GM21717 (cell line): ENCODE measurements at regions not wholly inside any gene's neighbourhood (a gene's known extent, or its start where the extent isn't known, plus 50 kb on each side); places are given as distances from the start of the nearest gene placed in this dataset.
"Not testable (repeated sequence)": the region's sequence is repeated elsewhere in the genome, so short reads cannot be mapped to it uniquely, and the experiment has no call there.

Experiments
- ATAC-seq: cut with Tn5 transposase; IDR thresholded peaks from one replicate; pipeline ENCODE4 v1.9.1; 2021; ENCODE audit warnings: mild to moderate bottlenecking, moderate library complexity; ENCODE audit not compliant: unreplicated experiment

- ATAC-seq, result no peak
Observed at GRCh38 chr2:117614823-117615534, 199.5 kb upstream of the DDX18 start.

DNA sequence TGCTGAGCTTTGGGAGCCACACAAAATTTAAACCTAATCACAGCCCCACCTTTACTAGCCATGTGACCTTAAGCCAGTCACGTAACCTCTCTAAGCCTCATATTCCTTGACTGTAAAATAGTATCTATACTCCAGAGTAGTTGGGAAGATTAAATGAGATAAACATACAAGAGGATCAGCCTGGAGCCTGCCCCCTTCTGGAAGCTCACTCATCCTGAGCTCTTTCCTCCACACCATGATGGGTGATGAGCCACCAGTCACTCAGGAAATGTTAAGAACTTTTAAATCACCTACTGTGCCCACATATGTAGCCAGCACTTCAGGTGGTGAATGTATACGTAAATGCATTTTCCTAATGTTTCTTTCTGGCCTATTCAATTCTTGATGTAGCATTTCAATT lies 195.9 kb upstream of the DDX18 start:
- no peak for ATAC-seq

DNA sequence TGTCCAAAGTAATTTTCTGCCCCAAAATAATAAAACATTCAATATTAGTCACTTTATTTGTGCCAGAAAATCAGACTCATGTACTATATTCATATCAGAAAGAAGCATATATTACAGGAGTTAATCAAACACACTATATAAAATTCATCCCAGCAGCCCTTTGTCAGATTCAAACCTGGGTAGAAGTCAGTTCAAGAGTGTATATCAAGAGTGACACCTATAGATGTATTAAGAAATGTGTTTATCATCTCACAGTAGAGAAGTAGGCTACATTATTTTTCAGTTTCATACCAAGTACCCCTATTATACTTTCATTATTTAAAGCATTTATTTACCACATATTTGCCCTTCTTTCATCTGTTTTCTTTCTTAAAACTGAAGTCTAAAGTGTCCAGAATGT lies 193.2 kb upstream of the DDX18 start:
- no peak for ATAC-seq

GRCh38 chr2:117623175-117623574 lies 191.3 kb upstream of the DDX18 start:
- ATAC-seq, result not testable (repeated sequence)

GRCh38 chr2:117631152-117631945 lies 183.1 kb upstream of the DDX18 start:
- no peak for ATAC-seq

- no peak for ATAC-seq
Observed at GRCh38 chr2:117635481-117635880, 179.0 kb upstream of the DDX18 start.

DNA sequence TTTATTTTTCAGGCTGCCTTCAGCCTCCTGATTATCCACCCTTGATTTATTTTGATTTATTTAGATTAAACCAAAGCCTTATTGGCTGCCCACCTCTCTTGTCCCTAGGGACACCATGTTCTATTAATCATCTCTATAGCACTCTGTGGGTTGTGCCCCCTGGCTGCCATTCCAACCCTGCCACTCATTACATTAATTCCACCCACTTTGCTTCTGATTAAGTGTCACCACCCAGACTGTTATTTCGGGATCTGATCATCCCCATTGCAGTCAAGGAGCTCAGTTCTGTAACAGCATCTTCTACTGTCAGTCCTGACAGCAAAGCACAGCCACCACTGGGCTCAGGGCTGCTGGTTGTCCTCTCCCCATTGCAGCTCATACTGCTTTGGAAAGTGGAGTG lies 175.1 kb upstream of the DDX18 start:
- ATAC-seq, result no peak

GRCh38 chr2:117644403-117644802 lies 170.1 kb upstream of the DDX18 start:
- ATAC-seq, result no peak

DNA sequence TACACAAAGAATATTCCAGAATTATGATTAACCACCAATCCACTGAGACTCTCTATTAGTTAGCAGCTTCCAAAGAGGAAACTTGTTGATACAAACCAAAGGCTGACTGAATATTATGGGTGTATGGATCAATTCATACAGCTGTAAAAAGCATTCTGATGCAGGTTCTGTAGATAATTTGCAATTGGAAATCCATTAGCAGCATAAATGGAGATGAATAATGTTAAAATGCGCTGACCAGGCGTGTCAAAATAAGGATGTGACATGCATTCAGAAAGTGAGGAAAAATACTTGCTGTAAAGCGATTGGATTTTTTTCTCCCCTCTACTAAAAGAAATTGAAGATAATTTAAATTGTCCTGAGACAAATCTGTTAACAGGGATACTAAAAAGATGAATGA lies 169.0 kb upstream of the DDX18 start:
- ATAC-seq, result no peak

GRCh38 chr2:117646099-117646498 lies 168.4 kb upstream of the DDX18 start:
- ATAC-seq, result no peak

GRCh38 chr2:117646872-117647271 lies 167.6 kb upstream of the DDX18 start:
- ATAC-seq, result no peak

DNA sequence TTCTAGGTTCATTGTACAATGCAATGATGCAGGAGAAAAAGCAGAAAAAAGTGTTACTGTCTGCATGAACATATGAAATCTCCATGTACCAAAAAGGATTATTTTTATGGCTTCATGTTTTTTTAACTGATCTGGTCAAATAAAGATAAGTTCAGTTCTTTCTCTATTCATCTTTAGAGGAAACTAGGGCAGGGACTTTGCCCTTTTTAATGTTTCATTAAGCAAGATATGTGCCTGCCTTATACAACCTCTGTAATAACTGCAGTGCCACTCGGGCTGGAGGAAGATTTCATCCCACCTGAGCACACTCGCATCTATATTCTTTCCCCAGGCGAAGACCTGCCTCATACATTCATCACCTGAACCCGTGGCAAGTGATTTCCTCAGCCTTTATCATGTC lies 157.9 kb upstream of the DDX18 start:
- no peak for ATAC-seq

GRCh38 chr2:117661619-117662018 lies 152.9 kb upstream of the DDX18 start:
- ATAC-seq, result no peak

GRCh38 chr2:117674172-117674571 lies 140.3 kb upstream of the DDX18 start:
- no peak for ATAC-seq

DNA sequence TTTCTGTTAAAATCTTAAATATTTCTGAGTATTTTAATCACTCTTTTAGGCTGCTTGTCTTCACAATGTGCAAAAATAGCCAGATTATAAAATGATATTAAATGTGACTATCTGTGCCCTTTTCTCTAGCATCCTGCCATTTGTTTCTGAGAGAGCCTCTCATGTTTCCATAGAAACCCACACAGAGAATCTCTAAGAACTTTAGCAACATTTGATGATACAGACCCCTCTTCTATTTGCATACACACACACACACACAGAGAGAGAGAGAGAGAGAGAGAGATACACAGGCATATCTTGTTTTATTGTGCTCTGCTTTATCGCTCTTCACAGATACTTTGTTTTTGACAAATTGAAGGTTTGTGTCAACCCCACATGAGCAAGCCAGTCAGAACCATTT lies 134.5 kb upstream of the DDX18 start:
- no peak for ATAC-seq

DNA sequence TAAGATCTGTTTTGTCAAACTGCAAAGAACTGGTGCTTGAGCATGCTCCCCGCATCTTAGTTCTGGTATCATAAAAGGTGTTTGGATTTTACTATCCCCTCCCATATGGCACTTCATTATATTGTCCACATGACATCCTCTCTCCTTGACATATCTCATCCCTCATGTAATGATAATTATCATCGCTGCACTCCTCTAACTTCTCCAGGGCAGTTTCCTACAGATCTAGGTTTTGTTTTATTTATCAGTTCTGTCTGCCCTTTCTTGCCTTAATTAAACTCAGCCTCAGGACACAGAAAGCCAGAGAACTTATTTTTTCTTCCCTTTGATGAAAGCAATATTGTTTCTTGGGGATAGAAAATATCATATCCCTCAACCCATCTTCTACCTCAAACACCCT lies 129.6 kb upstream of the DDX18 start:
- ATAC-seq, result no peak

DNA sequence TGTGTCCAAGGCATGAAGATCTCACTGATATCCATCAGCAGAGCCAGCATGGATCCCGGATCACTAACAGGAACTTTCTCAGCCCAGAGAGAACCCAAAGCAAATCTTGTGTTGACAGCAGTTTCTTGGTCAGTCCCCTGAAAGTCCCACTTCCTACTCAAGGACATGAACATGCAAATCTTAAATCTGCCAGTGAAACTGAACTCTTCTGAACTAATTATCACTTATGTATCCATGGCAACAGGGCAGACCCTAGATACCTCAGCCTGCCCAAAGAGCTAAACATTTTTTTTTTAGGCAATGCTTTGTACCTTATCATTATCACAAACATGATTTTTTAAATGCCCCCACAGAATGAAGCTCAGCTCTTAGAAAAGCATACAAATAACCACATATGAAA lies 127.8 kb upstream of the DDX18 start:
- peak; percentile 99 for ATAC-seq

- ATAC-seq, result no peak
Observed at GRCh38 chr2:117691595-117691994, 122.9 kb upstream of the DDX18 start.

DNA sequence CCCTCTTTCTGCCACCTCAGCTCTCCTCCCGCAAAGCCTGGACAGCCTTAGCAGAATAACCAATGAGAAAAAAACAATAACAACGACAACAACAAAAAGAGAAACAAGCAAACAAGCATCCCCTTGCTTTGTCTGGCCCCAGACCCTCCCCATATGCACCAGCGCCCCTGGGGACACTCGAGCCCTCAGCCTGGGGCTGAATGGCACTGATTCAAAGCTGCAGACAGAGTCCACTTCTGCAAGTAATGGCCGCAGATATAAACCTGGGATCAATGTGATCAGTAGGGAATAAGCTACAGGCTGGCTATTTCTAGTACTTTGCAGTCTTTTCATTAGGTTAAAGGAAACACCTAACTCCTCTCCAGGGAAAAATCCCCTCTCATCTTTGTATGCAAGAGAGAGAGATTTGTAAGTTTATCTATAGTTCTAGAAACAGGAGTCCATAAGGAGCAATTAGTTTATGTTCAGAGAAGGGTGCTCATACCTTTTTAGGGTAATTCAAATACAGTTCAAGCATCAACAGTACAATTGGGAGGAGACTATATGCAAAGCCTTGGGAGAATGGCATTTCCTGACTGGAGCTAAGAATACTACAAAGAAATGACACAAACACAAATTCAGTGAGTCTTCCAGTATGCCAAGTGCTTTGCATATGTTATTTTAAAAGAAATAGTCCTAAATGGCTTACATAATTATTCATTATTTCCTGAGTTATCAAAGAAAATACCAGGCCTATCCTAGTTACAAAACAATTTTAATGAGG lies 122.3 kb upstream of the DDX18 start:
- no peak for ATAC-seq

GRCh38 chr2:117693154-117693553 lies 121.3 kb upstream of the DDX18 start:
- ATAC-seq, result no peak

- no peak for ATAC-seq
Observed at GRCh38 chr2:117693651-117694050, 120.8 kb upstream of the DDX18 start.

- no peak for ATAC-seq
Observed at GRCh38 chr2:117698287-117698686, 116.2 kb upstream of the DDX18 start.
